ENCODE measurements at regions not wholly inside any gene's neighbourhood (a gene's known extent, or its start where the extent isn't known, plus 50 kb on each side); places are given as distances from the start of the nearest gene placed in this dataset.

- no peaks in the 10 kb centered on the region for H3K36me3 ChIP-seq
- intact Hi-C loops (cut with DNase I; ENCODE audit: low total_unique reads), result no loop called here
- no peak for DNase-seq
- H3K27me3 ChIP-seq, result no peaks in the 10 kb centered on the region
- H3K4me3 ChIP-seq, result no peak overlapping the region
- 54 to 82% (median 67%) methylated on average over 1 of the region's 1 CpG for WGBS, 5 donors
- no peak for TF ChIP-seq EP300 (IDR thresholded peaks at IDR 0.05)
- no peak for TF ChIP-seq POLR2A (IDR thresholded peaks at IDR 0.05)
- TF ChIP-seq CTCF (IDR thresholded peaks at IDR 0.05), result no peak
- no peak for TF ChIP-seq POLR2AphosphoS5 (IDR thresholded peaks at IDR 0.05)
- no peak overlapping the region for H3K27ac ChIP-seq
- H3K9me3 ChIP-seq, result no peaks in the 10 kb centered on the region
- H3K4me1 ChIP-seq, result no peaks in the 10 kb centered on the region
These were observed 270.6 kb downstream of the SS18 start for GRCh38 chr18:25819746-25820363.

GRCh38 chr18:25818505-25818904 is 271.9 kb downstream of the SS18 start:
- H3K9me3 ChIP-seq, result no peaks in the 10 kb centered on the region
- H3K27me3 ChIP-seq, result no peaks in the 10 kb centered on the region
- H3K36me3 ChIP-seq, result no peaks in the 10 kb centered on the region
- TF ChIP-seq CTCF (IDR thresholded peaks at IDR 0.05) (no peak), EP300 (IDR thresholded peaks at IDR 0.05) (no peak), POLR2A (IDR thresholded peaks at IDR 0.05) (no peak), POLR2AphosphoS5 (IDR thresholded peaks at IDR 0.05) (no peak)
- DNase-seq, result no peak
- H3K4me3 ChIP-seq, result no peak overlapping the region
- H3K27ac ChIP-seq, result no peak overlapping the region
- intact Hi-C loops (cut with DNase I; ENCODE audit: low total_unique reads), result no loop called here
- WGBS, 5 donors, result 86 to 91% (median 88%) methylated on average over 6 of the region's 6 CpGs
- no peaks in the 10 kb centered on the region for H3K4me1 ChIP-seq

- intact Hi-C loops (cut with DNase I; ENCODE audit: low total_unique reads), result no loop called here
These were observed 272.7 kb downstream of the SS18 start for GRCh38 chr18:25817546-25818237.

GRCh38 chr18:25815659-25816058 is 274.8 kb downstream of the SS18 start:
- no peaks in the 10 kb centered on the region for H3K9me3 ChIP-seq
- WGBS, 5 donors, result 78 to 87% (median 85%) methylated on average over 3 of the region's 3 CpGs
- intact Hi-C loops (cut with DNase I; ENCODE audit: low total_unique reads), result no loop called here
- no peak for TF ChIP-seq POLR2A (IDR thresholded peaks at IDR 0.05)
- TF ChIP-seq CTCF (IDR thresholded peaks at IDR 0.05), result no peak
- TF ChIP-seq POLR2AphosphoS5 (IDR thresholded peaks at IDR 0.05), result no peak
- TF ChIP-seq EP300 (IDR thresholded peaks at IDR 0.05), result no peak
- no peak overlapping the region for H3K4me3 ChIP-seq
- H3K4me1 ChIP-seq, result no peaks in the 10 kb centered on the region
- H3K27me3 ChIP-seq, result no peaks in the 10 kb centered on the region
- no peak for DNase-seq
- H3K36me3 ChIP-seq, result no peaks in the 10 kb centered on the region
- H3K27ac ChIP-seq, result no peak overlapping the region

More at GRCh38 chr18:25817546-25818237, 272.7 kb downstream of the SS18 start:
- no peaks in the 10 kb centered on the region for H3K4me1 ChIP-seq
- no peaks in the 10 kb centered on the region for H3K9me3 ChIP-seq
- 61 to 74% (median 73%) methylated on average over 5 of the region's 5 CpGs for WGBS, 5 donors
- H3K27ac ChIP-seq, result no peak overlapping the region
- TF ChIP-seq EP300 (IDR thresholded peaks at IDR 0.05) (no peak), CTCF (IDR thresholded peaks at IDR 0.05) (no peak), POLR2A (IDR thresholded peaks at IDR 0.05) (no peak), POLR2AphosphoS5 (IDR thresholded peaks at IDR 0.05) (no peak)
- no peaks in the 10 kb centered on the region for H3K36me3 ChIP-seq
- no peaks in the 10 kb centered on the region for H3K27me3 ChIP-seq
- no peak overlapping the region for H3K4me3 ChIP-seq
- no peak for DNase-seq
